Ovary (tissue), 3 donors: ENCODE measurements at regions not wholly inside any gene's neighbourhood (a gene's known extent, or its start where the extent isn't known, plus 50 kb on each side); places are given as distances from the start of the nearest gene placed in this dataset.

Experiments used
- CTCF ChIP-seq, 3 donors: fragments of 450-650 bp in 2 of 3; fragments of 200-600 bp in 1 of 3; IDR thresholded peaks; one replicate each; pipeline versions ENCODE4 v1.5.1 to v1.8.0; 2016 to 2022; ENCODE audit warnings: antibody characterized with exemption in 3 of 3, mild to moderate bottlenecking in 1 of 3
- POLR2A ChIP-seq: fragments of 450-650 bp; IDR thresholded peaks from one replicate; pipeline ENCODE4 v1.6.1; 2017; ENCODE audit warnings: antibody characterized with exemption, mild to moderate bottlenecking, moderate library complexity
- donor health status: DM: no; HTN: no; CAD: no.

- TF ChIP-seq CTCF (IDR thresholded peaks at IDR 0.05) (no peak), POLR2A (no peak)
These were observed 203.5 kb downstream of the NDUFA10 start for GRCh38 chr2:239821694-239822075.
